ENCODE measurements at regions not wholly inside any gene's neighbourhood (a gene's known extent, or its start where the extent isn't known, plus 50 kb on each side); places are given as distances from the start of the nearest gene placed in this dataset.

DNA sequence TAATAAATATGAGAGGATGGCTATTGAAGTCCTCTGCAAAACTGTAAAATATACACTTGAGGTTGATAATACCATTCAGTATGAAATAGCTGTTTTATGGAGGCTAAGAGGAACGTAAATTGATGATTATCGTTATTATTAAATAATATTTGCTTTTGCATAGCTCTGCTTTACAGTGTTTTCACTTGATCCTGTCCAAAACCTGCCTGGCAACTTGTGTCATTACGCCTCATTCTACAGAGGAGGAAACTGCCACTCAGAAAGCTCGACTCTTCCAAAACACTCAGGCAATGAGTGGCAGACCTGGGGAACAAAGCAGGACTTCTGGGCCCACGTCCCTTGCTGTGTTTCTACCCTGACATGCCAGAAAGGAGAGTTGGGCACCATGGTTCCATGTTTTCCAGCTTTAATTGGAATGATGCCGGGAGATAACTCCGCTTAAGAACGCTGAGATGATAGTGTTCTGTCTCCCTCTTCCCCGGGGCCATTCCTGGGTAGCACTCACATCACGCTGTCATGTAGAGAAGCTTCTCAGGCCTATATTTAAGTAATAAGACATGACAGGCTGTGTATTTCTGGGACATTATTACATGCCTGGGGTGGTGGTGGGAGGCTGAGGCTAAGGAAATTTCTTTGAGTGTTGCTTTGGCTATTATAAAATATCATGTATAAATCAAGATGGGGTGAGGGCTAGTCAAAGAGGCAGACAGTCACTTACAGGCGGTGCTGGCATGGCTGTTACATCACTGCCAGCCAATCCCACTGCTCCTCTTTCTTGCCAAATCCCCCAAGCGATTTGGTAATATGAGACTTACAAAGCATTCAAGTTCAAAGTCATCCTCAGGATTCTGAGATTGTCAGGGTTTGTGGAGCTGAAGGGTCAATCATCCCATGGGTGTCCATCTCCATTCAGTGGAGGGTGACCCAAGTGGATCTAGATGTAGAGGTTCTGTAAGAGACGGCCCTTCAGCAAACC lies 501.7 kb downstream of the INSC start:
- Histone ChIP-seq H3K9me3 (no peaks in the 10 kb centered on the region), H3K36me3 (no peaks in the 10 kb centered on the region), H3K27me3 (peaks cover 7% of the 10 kb centered on the region), H3K27ac (no peak overlapping the region), H3K4me1 (peaks cover 0 to 6% (median 0%) of the 10 kb centered on the region in 4 donors), H3K4me3 (no peak overlapping the region)
- no peak for TF ChIP-seq POLR2A (IDR thresholded peaks at IDR 0.05)
- no peak for TF ChIP-seq POLR2AphosphoS5 (IDR thresholded peaks at IDR 0.05)
- TF ChIP-seq EP300 (IDR thresholded peaks at IDR 0.05; ENCODE audit: low read depth), result no peak
- TF ChIP-seq, protein P1, sequence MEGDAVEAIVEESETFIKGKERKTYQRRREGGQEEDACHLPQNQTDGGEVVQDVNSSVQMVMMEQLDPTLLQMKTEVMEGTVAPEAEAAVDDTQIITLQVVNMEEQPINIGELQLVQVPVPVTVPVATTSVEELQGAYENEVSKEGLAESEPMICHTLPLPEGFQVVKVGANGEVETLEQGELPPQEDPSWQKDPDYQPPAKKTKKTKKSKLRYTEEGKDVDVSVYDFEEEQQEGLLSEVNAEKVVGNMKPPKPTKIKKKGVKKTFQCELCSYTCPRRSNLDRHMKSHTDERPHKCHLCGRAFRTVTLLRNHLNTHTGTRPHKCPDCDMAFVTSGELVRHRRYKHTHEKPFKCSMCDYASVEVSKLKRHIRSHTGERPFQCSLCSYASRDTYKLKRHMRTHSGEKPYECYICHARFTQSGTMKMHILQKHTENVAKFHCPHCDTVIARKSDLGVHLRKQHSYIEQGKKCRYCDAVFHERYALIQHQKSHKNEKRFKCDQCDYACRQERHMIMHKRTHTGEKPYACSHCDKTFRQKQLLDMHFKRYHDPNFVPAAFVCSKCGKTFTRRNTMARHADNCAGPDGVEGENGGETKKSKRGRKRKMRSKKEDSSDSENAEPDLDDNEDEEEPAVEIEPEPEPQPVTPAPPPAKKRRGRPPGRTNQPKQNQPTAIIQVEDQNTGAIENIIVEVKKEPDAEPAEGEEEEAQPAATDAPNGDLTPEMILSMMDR (IDR thresholded peaks at IDR 0.05), result no peak
- intact Hi-C loops (cut with DNase I; ENCODE audit: low total_unique reads), result no loop called here
- in situ Hi-C loops (cut with MboI; ENCODE audit: low pct_ligation_motif_present in 1 of 4, low pct_unique_long_range_greater_than_20kb in 1 of 4, low sequenced_read_pairs in 3 of 4), result no loop called here
- no peak for DNase-seq
- 89 to 95% methylated on average over 10 to 13 of the region's 13 CpGs for WGBS, 2 donors (ENCODE audit: low coverage in 1 of 2)

DNA sequence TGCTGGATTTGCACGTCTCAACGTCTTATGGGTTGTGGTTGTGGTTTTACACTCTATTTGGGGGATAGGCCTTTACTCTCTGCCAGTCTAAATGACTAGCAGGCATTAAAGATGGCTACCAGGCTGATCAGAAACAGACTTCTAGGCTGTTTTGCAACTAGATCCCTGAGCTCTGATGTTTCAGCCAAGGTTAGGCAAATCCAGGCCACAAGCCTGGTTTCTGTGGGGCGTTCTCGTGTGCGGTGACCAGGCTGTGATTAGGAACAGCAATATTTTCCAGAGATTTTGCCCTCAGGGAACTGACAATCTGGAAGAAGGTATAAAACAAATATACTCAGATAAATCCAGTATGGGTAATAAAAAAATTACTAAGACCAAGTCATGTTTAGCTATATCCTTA lies 502.4 kb downstream of the INSC start:
- TF ChIP-seq POLR2A (IDR thresholded peaks at IDR 0.05) (no peak), POLR2AphosphoS5 (IDR thresholded peaks at IDR 0.05) (no peak), EP300 (IDR thresholded peaks at IDR 0.05; ENCODE audit: low read depth) (no peak)
- TF ChIP-seq, protein P1 (IDR thresholded peaks at IDR 0.05), result no peak
- intact Hi-C loops (cut with DNase I; ENCODE audit: low total_unique reads), result no loop called here
- peaks cover 7% of the 10 kb centered on the region for H3K27me3 ChIP-seq
- WGBS, 2 donors (ENCODE audit: low coverage in 1 of 2), result 83 to 87% methylated on average over 1 to 5 of the region's 5 CpGs
- no peak overlapping the region for H3K4me3 ChIP-seq
- no peaks in the 10 kb centered on the region for H3K36me3 ChIP-seq
- in situ Hi-C loops (cut with MboI; ENCODE audit: low pct_ligation_motif_present in 1 of 4, low pct_unique_long_range_greater_than_20kb in 1 of 4, low sequenced_read_pairs in 3 of 4), result no loop called here
- H3K4me1 ChIP-seq, result peaks cover 0 to 6% (median 0%) of the 10 kb centered on the region in 4 donors
- DNase-seq, result no peak
- no peaks in the 10 kb centered on the region for H3K9me3 ChIP-seq
- no peak overlapping the region for H3K27ac ChIP-seq

DNA sequence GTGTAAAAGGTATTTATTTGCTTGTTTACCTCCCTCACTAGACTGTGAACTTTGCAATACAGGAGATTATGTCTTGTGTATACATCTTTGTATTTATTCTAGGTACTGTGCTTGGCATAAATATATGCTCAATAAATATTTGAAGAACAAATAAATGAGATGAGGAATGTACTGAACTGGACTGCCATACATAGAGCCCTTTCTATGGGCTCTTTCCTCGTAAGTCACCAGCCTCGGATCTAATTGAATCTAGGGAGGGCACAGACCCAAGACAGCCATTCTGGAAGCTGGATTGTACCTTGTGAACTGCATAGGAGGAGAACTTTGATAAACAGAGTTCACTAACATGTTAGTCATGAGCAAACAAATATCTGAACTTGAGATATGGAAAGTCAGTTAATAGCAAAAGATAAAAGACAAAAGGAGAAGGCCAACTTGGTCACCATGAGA lies 503.9 kb downstream of the INSC start:
- TF ChIP-seq, protein P1 (IDR thresholded peaks at IDR 0.05), result no peak
- TF ChIP-seq EP300 (IDR thresholded peaks at IDR 0.05; ENCODE audit: low read depth), result no peak
- no peak for TF ChIP-seq POLR2A (IDR thresholded peaks at IDR 0.05)
- no peak for TF ChIP-seq POLR2AphosphoS5 (IDR thresholded peaks at IDR 0.05)
- H3K4me1 ChIP-seq, result peaks cover 0 to 6% (median 0%) of the 10 kb centered on the region in 4 donors
- no peak overlapping the region for H3K27ac ChIP-seq
- H3K4me3 ChIP-seq, result no peak overlapping the region
- H3K36me3 ChIP-seq, result no peaks in the 10 kb centered on the region
- H3K9me3 ChIP-seq, result no peaks in the 10 kb centered on the region
- intact Hi-C loops (cut with DNase I; ENCODE audit: low total_unique reads), result no loop called here
- in situ Hi-C loops (cut with MboI; ENCODE audit: low pct_ligation_motif_present in 1 of 4, low pct_unique_long_range_greater_than_20kb in 1 of 4, low sequenced_read_pairs in 3 of 4), result no loop called here
- H3K27me3 ChIP-seq, result peaks cover 7% of the 10 kb centered on the region
- 66 to 73% methylated on average over 2 of the region's 2 CpGs for WGBS, 2 donors (ENCODE audit: low coverage in 1 of 2)
- no peak for DNase-seq

DNA sequence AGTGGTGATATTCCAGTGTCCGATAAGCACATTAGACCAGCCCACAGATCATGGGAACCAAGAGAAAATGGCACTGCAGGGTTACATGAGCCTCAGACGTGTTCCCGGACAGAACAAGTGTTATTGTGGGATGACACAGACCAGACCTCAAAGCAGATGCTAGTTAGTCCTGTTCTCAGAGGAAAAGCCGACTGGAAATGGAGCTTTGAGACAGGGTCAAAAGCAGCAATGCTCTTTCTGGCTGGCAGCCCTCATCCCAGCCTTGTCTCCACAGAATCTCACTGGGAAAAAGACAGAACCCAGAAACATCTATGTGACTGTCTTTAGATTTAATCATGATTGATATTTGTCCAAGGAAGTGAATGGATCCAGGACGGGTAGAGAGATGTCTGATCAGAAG lies 506.8 kb downstream of the INSC start:
- intact Hi-C loops (cut with DNase I; ENCODE audit: low total_unique reads), result no loop called here

More for the DNA sequence above, 506.8 kb downstream of the INSC start:
- Histone ChIP-seq H3K36me3 (no peaks in the 10 kb centered on the region), H3K27ac (no peak overlapping the region), H3K27me3 (peaks cover 13% of the 10 kb centered on the region), H3K4me1 (no peaks in the 10 kb centered on the region), H3K4me3 (no peak overlapping the region), H3K9me3 (no peaks in the 10 kb centered on the region)
- no peak for DNase-seq
- 63 to 67% methylated on average over 5 of the region's 5 CpGs for WGBS, 2 donors (ENCODE audit: low coverage in 1 of 2)
- in situ Hi-C loops (cut with MboI; ENCODE audit: low pct_ligation_motif_present in 1 of 4, low pct_unique_long_range_greater_than_20kb in 1 of 4, low sequenced_read_pairs in 3 of 4), result no loop called here
- TF ChIP-seq, protein P1 (IDR thresholded peaks at IDR 0.05), result no peak
- no peak for TF ChIP-seq POLR2AphosphoS5 (IDR thresholded peaks at IDR 0.05)
- TF ChIP-seq POLR2A (IDR thresholded peaks at IDR 0.05), result no peak
- no peak for TF ChIP-seq EP300 (IDR thresholded peaks at IDR 0.05; ENCODE audit: low read depth)
